OCI-LY7 (cell line): ENCODE measurements at regions not wholly inside any gene's neighbourhood (a gene's known extent, or its start where the extent isn't known, plus 50 kb on each side); places are given as distances from the start of the nearest gene placed in this dataset.

Source experiments
- BruUV-seq: library from RNA; stranded (reverse); fragments of 400-500 nt; replicated peaks from 2 replicates; lab custom pipeline; 2021; lab: Mats Ljungman, UMichigan
- CTCF ChIA-PET: fragments of 300-600 bp; sonication (Branson Sonifier 250); formaldehyde crosslinking; loops from one replicate; lab custom pipeline; 2022; ENCODE audit warnings: antibody characterized with exemption; ENCODE audit not compliant: unreplicated experiment; lab: Charles Lee
- POLR2A ChIA-PET: fragments of 300-600 bp; sonication (Branson Sonifier 250); formaldehyde crosslinking; loops from one replicate; lab custom pipeline; 2022; ENCODE audit warnings: antibody characterized with exemption; lab: Charles Lee
- DNase-seq: peaks from one replicate; pipeline ENCODE4 v3.0.0-alpha.2; 2015; ENCODE audit warnings: low spot score
- H2AFZ ChIP-seq: fragments of 200-600 bp; sonication (generic), shearing (Covaris generic); 2 replicates; pipeline ENCODE4 v1.6.1; 2014; ENCODE audit warnings: mild to moderate bottlenecking, antibody characterized with exemption, low read length, moderate library complexity
- H3K27ac ChIP-seq: fragments of 200-600 bp; sonication (generic); 2 replicates; pipeline ENCODE4 v1.5.1; 2014; ENCODE audit warnings: mixed run types, low read depth, mild to moderate bottlenecking, moderate library complexity, low read length, inconsistent platforms; ENCODE audit not compliant: poor library complexity, severe bottlenecking
- H3K36me3 ChIP-seq: fragments of 200-600 bp; sonication (generic); 2 replicates; pipeline ENCODE4 v1.6.1; 2014; ENCODE audit warnings: mild to moderate bottlenecking, antibody characterized with exemption, low read length, moderate library complexity, mixed read lengths; ENCODE audit not compliant: insufficient read depth
- H3K4me1 ChIP-seq: fragments of 200-600 bp; sonication (generic); 2 replicates; pipeline ENCODE4 v1.5.1; 2014; ENCODE audit warnings: mild to moderate bottlenecking, low read length; ENCODE audit not compliant: insufficient read depth, poor library complexity, severe bottlenecking
- H3K4me2 ChIP-seq: fragments of 200-600 bp; sonication (generic); 2 replicates; pipeline ENCODE4 v1.6.1; 2014; ENCODE audit warnings: mild to moderate bottlenecking, low read length
- H3K4me3 ChIP-seq: fragments of 200-600 bp; sonication (generic); 2 replicates; pipeline ENCODE4 v1.5.1; 2014; ENCODE audit warnings: mild to moderate bottlenecking, low read depth, low read length; ENCODE audit not compliant: poor library complexity, severe bottlenecking
- H3K79me2 ChIP-seq: fragments of 200-600 bp; sonication (generic); 2 replicates; pipeline ENCODE4 v1.6.1; 2016; ENCODE audit warnings: low read depth, mild to moderate bottlenecking, low read length, moderate library complexity, mixed read lengths; ENCODE audit not compliant: insufficient read depth
- H3K9me2 ChIP-seq: fragments of 200-600 bp; sonication (generic); 2 replicates; pipeline ENCODE4 v1.6.1; 2016; ENCODE audit warnings: mild to moderate bottlenecking, low read length, mixed read lengths; ENCODE audit not compliant: insufficient read depth
- H3K9me3 ChIP-seq: fragments of 200-600 bp; sonication (generic); 2 replicates; pipeline ENCODE4 v1.6.1; 2014; ENCODE audit warnings: mild to moderate bottlenecking, mixed run types, low read length, mixed read lengths
- H4K20me1 ChIP-seq: fragments of 200-600 bp; sonication (generic); 2 replicates; pipeline ENCODE4 v1.6.1; 2014; ENCODE audit warnings: mild to moderate bottlenecking, antibody characterized with exemption, low read length, moderate library complexity, mixed read lengths; ENCODE audit not compliant: insufficient read depth
- CTCF ChIP-seq: fragments of 200-600 bp; sonication (generic); conservative IDR thresholded peaks from 2 replicates; pipeline ENCODE4 v1.5.1; 2014; ENCODE audit warnings: mild to moderate bottlenecking, antibody characterized with exemption, low read length, moderate library complexity, mixed read lengths
- EZH2phosphoT487 ChIP-seq: fragments of 200-600 bp; sonication (generic); IDR thresholded peaks from 2 replicates; pipeline ENCODE4 v1.6.1; 2018; ENCODE audit warnings: low read depth, borderline replicate concordance, mild to moderate bottlenecking, mixed run types, antibody characterized with exemption, low read length, moderate library complexity, mixed read lengths
- intact Hi-C: fragments of 100-400 bp; cut with micrococcal nuclease; formaldehyde crosslinking; loops from one replicate; pipeline ENCODE4 v1.10.0; 2022; ENCODE audit not compliant: unreplicated experiment

GRCh38 chr12:43255522-43256111 is 296.4 kb downstream of the ADAMTS20 start:
- H3K9me2 ChIP-seq: no peaks in the 10 kb centered on the region
- H3K4me1 ChIP-seq: no peaks in the 10 kb centered on the region
- H3K27ac ChIP-seq: no peak overlapping the region
- intact Hi-C loops: no loop called here
- ChIA-PET POLR2A (interaction anchor here (0.7 kb wide), 1 partner anchor 8 kb away, joined by 6 read pairs; no protein-coding TSS in a partner anchor), CTCF (no interaction called here)
- no peak for DNase-seq
- no peak overlapping the region for H2AFZ ChIP-seq
- no TSS peak for BruUV-seq
- no peaks in the 10 kb centered on the region for H4K20me1 ChIP-seq
- H3K79me2 ChIP-seq: no peaks in the 10 kb centered on the region
- H3K4me3 ChIP-seq: no peak overlapping the region
- no peaks in the 10 kb centered on the region for H3K9me3 ChIP-seq
- no peak for TF ChIP-seq CTCF
- no peak for TF ChIP-seq EZH2phosphoT487
- no peak overlapping the region for H3K4me2 ChIP-seq
- H3K36me3 ChIP-seq: no peaks in the 10 kb centered on the region

- TF ChIP-seq CTCF (no peak), EZH2phosphoT487 (no peak)
- H3K4me2 ChIP-seq: no peak overlapping the region
- BruUV-seq: no TSS peak
- no peaks in the 10 kb centered on the region for H3K4me1 ChIP-seq
- H3K4me3 ChIP-seq: no peak overlapping the region
- no peaks in the 10 kb centered on the region for H4K20me1 ChIP-seq
- no peaks in the 10 kb centered on the region for H3K9me2 ChIP-seq
- POLR2A ChIA-PET: interaction anchor here (0.6 to 1.4 kb wide), 2 partner anchors 16 to 631 kb away, joined by 3 read pairs; no protein-coding TSS in a partner anchor
- H3K27ac ChIP-seq: no peak overlapping the region
- intact Hi-C loops: no loop called here
- H3K9me3 ChIP-seq: no peaks in the 10 kb centered on the region
- H3K36me3 ChIP-seq: no peaks in the 10 kb centered on the region
- no peak for DNase-seq
- H3K79me2 ChIP-seq: no peaks in the 10 kb centered on the region
- H2AFZ ChIP-seq: no peak overlapping the region
- CTCF ChIA-PET: no interaction called here
These were observed 299.4 kb downstream of the ADAMTS20 start for GRCh38 chr12:43252585-43252984.

- Histone ChIP-seq H3K9me2 (no peaks in the 10 kb centered on the region), H3K4me1 (no peaks in the 10 kb centered on the region), H3K4me2 (no peak overlapping the region), H3K36me3 (no peaks in the 10 kb centered on the region), H3K27ac (no peak overlapping the region), H4K20me1 (no peaks in the 10 kb centered on the region), H2AFZ (no peak overlapping the region), H3K4me3 (no peak overlapping the region), H3K79me2 (no peaks in the 10 kb centered on the region), H3K9me3 (no peaks in the 10 kb centered on the region)
- ChIA-PET POLR2A (no interaction called here), CTCF (no interaction called here)
- TF ChIP-seq EZH2phosphoT487: no peak
- TF ChIP-seq CTCF: no peak
- intact Hi-C loops: no loop called here
- no peak for DNase-seq
- no TSS peak for BruUV-seq
These were observed 306.1 kb downstream of the ADAMTS20 start for GRCh38 chr12:43245947-43246346.
